SK-N-SH (cell line): ENCODE measurements at regions not wholly inside any gene's neighbourhood (a gene's known extent, or its start where the extent isn't known, plus 50 kb on each side); places are given as distances from the start of the nearest gene placed in this dataset.

Experiments used
- CTCF ChIA-PET: fragments of 300-600, 350-600 bp; formaldehyde crosslinking; extraction: SDS; loops from one replicate; lab custom pipeline; 2021; lab: Yijun Ruan, JAX
- POLR2A ChIA-PET: fragments of 350-600 bp; sonication (Branson Sonifier 250); formaldehyde crosslinking; extraction: SDS; loops from one replicate; lab custom pipeline; 2020; ENCODE audit warnings: antibody characterized with exemption, inconsistent platforms; lab: Yijun Ruan, JAX
- DNase-seq: peaks from one replicate; pipeline ENCODE4 v3.0.0; 2012
- H2AFZ ChIP-seq: fragments of 200-600 bp; sonication (generic); 2 replicates; pipeline ENCODE4 v1.8.1; 2016; ENCODE audit warnings: antibody characterized with exemption, mild to moderate bottlenecking, low read depth
- H3F3A ChIP-seq: fragments of 200-600 bp; sonication (generic); replicated peaks from 2 replicates; pipeline ENCODE3; 2016; ENCODE audit warnings: antibody characterized with exemption, mild to moderate bottlenecking; ENCODE audit not compliant: insufficient read depth
- H3K27ac ChIP-seq, 2 experiments: fragments of 200-500 bp in 1 of 2; fragments of 200-600 bp in 1 of 2; sonication (Bioruptor generic) in 1 of 2; sonication (generic), shearing (Covaris generic) in 1 of 2; 2 replicates each; pipeline versions ENCODE4 v1.5.1 to v1.6.1; 2014 to 2016; ENCODE audit warnings: low read depth in 2 of 2, inconsistent platforms in 1 of 2, low read length in 1 of 2, mild to moderate bottlenecking in 1 of 2, mixed read lengths in 1 of 2
- H3K27me3 ChIP-seq: fragments of 200-600 bp; sonication (generic), shearing (Covaris generic); 2 replicates; pipeline ENCODE4 v1.6.1; 2016; ENCODE audit warnings: mixed run types; ENCODE audit not compliant: insufficient read depth
- H3K36me3 ChIP-seq, 2 experiments: fragments of 200-500 bp in 1 of 2; fragments of 200-600 bp in 1 of 2; sonication (Bioruptor generic) in 1 of 2; sonication (generic) in 1 of 2; replicated peaks in 1 of 2; 2 replicates each; pipeline versions ENCODE3 to v1.5.1; 2014 to 2016; ENCODE audit warnings: low read length in 1 of 2, mild to moderate bottlenecking in 1 of 2; ENCODE audit not compliant: insufficient read depth in 2 of 2, control insufficient read depth in 1 of 2
- H3K4me1 ChIP-seq, 2 experiments: fragments of 200-500 bp in 1 of 2; fragments of 200-600 bp in 1 of 2; sonication (Bioruptor generic) in 1 of 2; sonication (generic), shearing (Covaris generic) in 1 of 2; 2 replicates each; pipeline versions ENCODE4 v1.5.1 to v1.6.1; 2014 to 2016; ENCODE audit warnings: low read depth in 1 of 2, low read length in 1 of 2, mixed run types in 1 of 2; ENCODE audit not compliant: insufficient read depth in 2 of 2, control insufficient read depth in 1 of 2
- H3K4me2 ChIP-seq: fragments of 200-600 bp; sonication (generic), shearing (Covaris generic); 2 replicates; pipeline ENCODE4 v1.6.1; 2017; ENCODE audit warnings: mixed run types
- H3K4me3 ChIP-seq, 2 experiments: fragments of 200-500 bp in 1 of 2; fragments of 200-600 bp in 1 of 2; sonication (Bioruptor generic) in 1 of 2; sonication (generic), shearing (Covaris generic) in 1 of 2; 2 replicates each; pipeline versions ENCODE4 v1.5.1 to v1.8.1; 2014 to 2016; ENCODE audit warnings: low read depth in 2 of 2, inconsistent platforms in 1 of 2, low read length in 1 of 2, mild to moderate bottlenecking in 1 of 2, mixed read lengths in 1 of 2, moderate library complexity in 1 of 2
- H3K79me2 ChIP-seq: fragments of 200-600 bp; sonication (generic); 2 replicates; pipeline ENCODE4 v1.8.1; 2017; ENCODE audit warnings: mild to moderate bottlenecking; ENCODE audit not compliant: insufficient read depth
- H3K9ac ChIP-seq: fragments of 200-600 bp; sonication (generic); 2 replicates; pipeline ENCODE4 v1.6.1; 2017; ENCODE audit warnings: mixed run types
- H3K9me2 ChIP-seq: fragments of 200-600 bp; sonication (generic); 2 replicates; pipeline ENCODE4 v1.6.1; 2017; ENCODE audit warnings: mixed run types
- H3K9me3 ChIP-seq: fragments of 200-600 bp; sonication (generic); 2 replicates; pipeline ENCODE4 v1.6.1; 2017; ENCODE audit warnings: mixed run types, mild to moderate bottlenecking, moderate library complexity
- H4K20me1 ChIP-seq: fragments of 200-600 bp; sonication (generic); 2 replicates; pipeline ENCODE4 v1.6.1; 2017; ENCODE audit warnings: mild to moderate bottlenecking, mixed run types; ENCODE audit not compliant: insufficient read depth
- CHD2 ChIP-seq: fragments of 150-350 bp; IDR thresholded peaks from 2 replicates; pipeline ENCODE4 v1.6.1; 2018; ENCODE audit warnings: low read length; ENCODE audit not compliant: partially characterized antibody
- ELF1 ChIP-seq: IDR thresholded peaks from 2 replicates; pipeline ENCODE4 v1.4.0; 2012
- FOSL2 ChIP-seq: IDR thresholded peaks from 2 replicates; pipeline ENCODE4 v1.4.0; 2012; ENCODE audit warnings: low read depth, mild to moderate bottlenecking, moderate library complexity, borderline replicate concordance
- FOXM1 ChIP-seq: IDR thresholded peaks from 2 replicates; pipeline ENCODE4 v1.4.0; 2012; ENCODE audit warnings: low read depth, mild to moderate bottlenecking
- GATA2 ChIP-seq: sonication (generic); formaldehyde crosslinking; IDR thresholded peaks from 2 replicates; pipeline ENCODE4 v1.5.0; 2020; ENCODE audit warnings: mild to moderate bottlenecking, missing genetic modification reagents
- JUND ChIP-seq: IDR thresholded peaks from 2 replicates; pipeline ENCODE4 v1.4.0; 2012
- MAX ChIP-seq: IDR thresholded peaks from 2 replicates; pipeline ENCODE4 v1.4.0; 2012; ENCODE audit warnings: low read depth
- MEF2A ChIP-seq: IDR thresholded peaks from 2 replicates; pipeline ENCODE4 v1.4.0; 2012; ENCODE audit warnings: low read depth, borderline replicate concordance
- POLR2AphosphoS5 ChIP-seq: IDR thresholded peaks from 2 replicates; pipeline ENCODE4 v1.6.1; 2012; ENCODE audit warnings: low read depth, low read length
- RFX5 ChIP-seq: IDR thresholded peaks from 2 replicates; pipeline ENCODE4 v1.6.1; 2012; ENCODE audit warnings: mild to moderate bottlenecking, improper control_type of control experiment, low read length
- SMC3 ChIP-seq: IDR thresholded peaks from 2 replicates; pipeline ENCODE4 v1.6.1; 2012; ENCODE audit warnings: low read depth, low read length, improper control_type of control experiment
- TAF1 ChIP-seq: IDR thresholded peaks from 2 replicates; pipeline ENCODE4 v1.6.1; 2012; ENCODE audit warnings: low read depth, mild to moderate bottlenecking, low read length, moderate library complexity, borderline replicate concordance
- TCF12 ChIP-seq: IDR thresholded peaks from 2 replicates; pipeline ENCODE4 v1.4.0; 2012
- YY1 ChIP-seq: IDR thresholded peaks from 2 replicates; pipeline ENCODE4 v1.4.0; 2012; ENCODE audit warnings: low read depth, mild to moderate bottlenecking
- ZBTB33 ChIP-seq: IDR thresholded peaks from 2 replicates; pipeline ENCODE4 v1.4.0; 2012; ENCODE audit warnings: low read depth, borderline replicate concordance
- WGBS: methylation state at CpG from one replicate; pipeline ENCODE4 v1.1.6; 2017; ENCODE audit warnings: low lambda C conversion rate; 5-methylcytosine and 5-hydroxymethylcytosine counted together
- TF ChIP-seq, protein P1 (sequence below): IDR thresholded peaks from 2 replicates; pipeline ENCODE4 v1.6.1; 2012; ENCODE audit warnings: mild to moderate bottlenecking, low read depth, low read length, moderate library complexity
- TF ChIP-seq, protein P2 (sequence below): fragments of 150-350 bp; IDR thresholded peaks from 2 replicates; pipeline ENCODE4 v1.6.1; 2016; ENCODE audit warnings: mild to moderate bottlenecking, low read depth, low read length

DNA sequence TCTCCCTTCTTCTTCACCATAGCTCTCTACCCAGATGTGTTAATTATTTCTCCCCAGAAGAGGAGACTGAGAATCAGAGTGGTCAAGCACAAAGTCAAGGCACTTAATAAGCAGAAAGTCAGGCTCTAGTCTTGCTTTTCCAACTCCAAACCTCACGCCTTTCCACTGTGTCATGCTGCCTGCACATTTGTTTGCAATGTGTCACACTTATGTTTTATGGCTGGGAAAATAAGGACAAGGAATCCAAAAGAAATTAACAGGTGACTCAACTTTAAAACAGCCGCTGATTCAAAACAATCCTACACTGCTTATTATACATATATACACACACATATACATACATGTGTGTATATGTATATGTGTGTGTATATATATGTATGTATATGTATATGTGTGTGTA is 255.7 kb upstream of the DYNLRB2 start:
- Histone ChIP-seq H3K79me2 (no peaks in the 10 kb centered on the region), H4K20me1 (no peaks in the 10 kb centered on the region), H2AFZ (no peak overlapping the region), H3K27ac (no peak overlapping the region), H3K4me3 (no peak overlapping the region), H3K27me3 (no peaks in the 10 kb centered on the region), H3K9ac (no peak overlapping the region), H3F3A (no peaks in the 10 kb centered on the region), H3K9me2 (no peaks in the 10 kb centered on the region), H3K4me1 (no peaks in the 10 kb centered on the region), H3K36me3 (no peaks in the 10 kb centered on the region), H3K9me3 (no peaks in the 10 kb centered on the region), H3K4me2 (no peak overlapping the region)
- DNase-seq = no peak
- TF ChIP-seq POLR2AphosphoS5 = no peak
- no peak for TF ChIP-seq TAF1
- no peak for TF ChIP-seq GATA2 (CRISPR knock-in tag)
- no peak for TF ChIP-seq MEF2A
- TF ChIP-seq JUND = no peak
- TF ChIP-seq, protein P1, sequence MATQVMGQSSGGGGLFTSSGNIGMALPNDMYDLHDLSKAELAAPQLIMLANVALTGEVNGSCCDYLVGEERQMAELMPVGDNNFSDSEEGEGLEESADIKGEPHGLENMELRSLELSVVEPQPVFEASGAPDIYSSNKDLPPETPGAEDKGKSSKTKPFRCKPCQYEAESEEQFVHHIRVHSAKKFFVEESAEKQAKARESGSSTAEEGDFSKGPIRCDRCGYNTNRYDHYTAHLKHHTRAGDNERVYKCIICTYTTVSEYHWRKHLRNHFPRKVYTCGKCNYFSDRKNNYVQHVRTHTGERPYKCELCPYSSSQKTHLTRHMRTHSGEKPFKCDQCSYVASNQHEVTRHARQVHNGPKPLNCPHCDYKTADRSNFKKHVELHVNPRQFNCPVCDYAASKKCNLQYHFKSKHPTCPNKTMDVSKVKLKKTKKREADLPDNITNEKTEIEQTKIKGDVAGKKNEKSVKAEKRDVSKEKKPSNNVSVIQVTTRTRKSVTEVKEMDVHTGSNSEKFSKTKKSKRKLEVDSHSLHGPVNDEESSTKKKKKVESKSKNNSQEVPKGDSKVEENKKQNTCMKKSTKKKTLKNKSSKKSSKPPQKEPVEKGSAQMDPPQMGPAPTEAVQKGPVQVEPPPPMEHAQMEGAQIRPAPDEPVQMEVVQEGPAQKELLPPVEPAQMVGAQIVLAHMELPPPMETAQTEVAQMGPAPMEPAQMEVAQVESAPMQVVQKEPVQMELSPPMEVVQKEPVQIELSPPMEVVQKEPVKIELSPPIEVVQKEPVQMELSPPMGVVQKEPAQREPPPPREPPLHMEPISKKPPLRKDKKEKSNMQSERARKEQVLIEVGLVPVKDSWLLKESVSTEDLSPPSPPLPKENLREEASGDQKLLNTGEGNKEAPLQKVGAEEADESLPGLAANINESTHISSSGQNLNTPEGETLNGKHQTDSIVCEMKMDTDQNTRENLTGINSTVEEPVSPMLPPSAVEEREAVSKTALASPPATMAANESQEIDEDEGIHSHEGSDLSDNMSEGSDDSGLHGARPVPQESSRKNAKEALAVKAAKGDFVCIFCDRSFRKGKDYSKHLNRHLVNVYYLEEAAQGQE = no peak
- no peak for TF ChIP-seq TCF12
- no peak for TF ChIP-seq MAX
- TF ChIP-seq RFX5 = no peak
- TF ChIP-seq ZBTB33 = no peak
- no peak for TF ChIP-seq SMC3
- TF ChIP-seq CHD2 = no peak
- TF ChIP-seq, protein P2, sequence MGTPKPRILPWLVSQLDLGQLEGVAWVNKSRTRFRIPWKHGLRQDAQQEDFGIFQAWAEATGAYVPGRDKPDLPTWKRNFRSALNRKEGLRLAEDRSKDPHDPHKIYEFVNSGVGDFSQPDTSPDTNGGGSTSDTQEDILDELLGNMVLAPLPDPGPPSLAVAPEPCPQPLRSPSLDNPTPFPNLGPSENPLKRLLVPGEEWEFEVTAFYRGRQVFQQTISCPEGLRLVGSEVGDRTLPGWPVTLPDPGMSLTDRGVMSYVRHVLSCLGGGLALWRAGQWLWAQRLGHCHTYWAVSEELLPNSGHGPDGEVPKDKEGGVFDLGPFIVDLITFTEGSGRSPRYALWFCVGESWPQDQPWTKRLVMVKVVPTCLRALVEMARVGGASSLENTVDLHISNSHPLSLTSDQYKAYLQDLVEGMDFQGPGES = no peak
- TF ChIP-seq YY1 = no peak
- TF ChIP-seq FOXM1 = no peak
- no peak for TF ChIP-seq ELF1
- TF ChIP-seq FOSL2 = no peak
- CTCF ChIA-PET = no interaction called here
- POLR2A ChIA-PET = no interaction called here
- WGBS = 15% methylated on average over 2 of the region's 2 CpGs
